ENCODE measurements at regions not wholly inside any gene's neighbourhood (a gene's known extent, or its start where the extent isn't known, plus 50 kb on each side); places are given as distances from the start of the nearest gene placed in this dataset.

- no peak for TF ChIP-seq EZH2 (IDR thresholded peaks at IDR 0.05; ENCODE audit: low read length, unreplicated experiment)
- no peak for TF ChIP-seq CTCF (conservative IDR thresholded peaks at IDR 0.05; ENCODE audit: low read depth, low read length)
- no peak for TF ChIP-seq EZH2phosphoT487 (IDR thresholded peaks at IDR 0.05; ENCODE audit: borderline replicate concordance, low read length)
Measured at GRCh38 chr2:143877876-143878530, 641.9 kb downstream of the ZEB2 start.

Measured in PC-3 (cell line).